C4-2B (cell line): ENCODE measurements at regions not wholly inside any gene's neighbourhood (a gene's known extent, or its start where the extent isn't known, plus 50 kb on each side); places are given as distances from the start of the nearest gene placed in this dataset.

Experiments used
- H3K27ac ChIP-seq: fragments of 450-650 bp; 2 replicates; pipeline ENCODE4 v1.5.1; 2017
- ZFX ChIP-seq: fragments of 450-650 bp; IDR thresholded peaks from 2 replicates; pipeline ENCODE4 v1.6.1; 2017
- TF ChIP-seq, protein P1 (sequence below): fragments of 450-650 bp; conservative IDR thresholded peaks from 2 replicates; pipeline ENCODE4 v1.5.1; 2017; ENCODE audit warnings: mild to moderate bottlenecking

DNA sequence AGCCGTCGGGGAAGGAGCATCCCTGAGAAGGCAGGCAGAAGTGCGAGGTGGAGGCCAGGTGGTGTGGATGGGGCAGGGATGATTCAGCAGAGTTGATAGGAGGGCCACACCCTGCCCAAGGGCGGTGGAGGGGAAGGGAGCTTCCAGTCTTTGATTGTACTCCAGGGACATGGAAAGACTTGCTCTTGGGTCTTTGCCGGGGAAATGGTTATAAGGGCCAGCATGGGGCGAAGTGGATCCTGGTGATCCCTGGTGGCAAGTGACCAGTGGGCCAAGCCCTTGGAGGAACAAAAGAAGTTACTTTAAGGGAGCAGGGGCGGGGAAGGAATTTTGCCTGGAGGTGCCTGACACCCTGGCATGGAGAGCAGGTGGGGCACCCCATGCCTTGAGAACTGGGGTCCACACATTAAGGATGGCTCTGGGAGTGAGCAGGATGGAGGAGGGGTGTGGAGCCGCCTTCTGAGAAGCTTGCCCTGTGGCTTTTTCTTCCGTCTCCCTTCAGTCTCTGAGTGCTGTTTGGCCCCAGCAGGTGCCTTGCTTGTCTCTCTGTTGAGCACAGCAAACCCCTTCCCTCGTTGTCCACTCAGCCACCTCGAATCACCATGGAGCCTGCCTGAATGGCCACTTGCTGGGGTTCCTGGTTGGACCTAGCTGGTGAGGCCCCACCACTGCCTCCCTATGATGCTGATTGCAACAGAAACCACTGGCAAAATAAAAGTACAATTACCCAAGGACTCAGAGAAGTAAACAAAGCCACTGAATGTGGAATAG lies 83.9 kb downstream of the RAMP3 start:
- TF ChIP-seq, protein P1, sequence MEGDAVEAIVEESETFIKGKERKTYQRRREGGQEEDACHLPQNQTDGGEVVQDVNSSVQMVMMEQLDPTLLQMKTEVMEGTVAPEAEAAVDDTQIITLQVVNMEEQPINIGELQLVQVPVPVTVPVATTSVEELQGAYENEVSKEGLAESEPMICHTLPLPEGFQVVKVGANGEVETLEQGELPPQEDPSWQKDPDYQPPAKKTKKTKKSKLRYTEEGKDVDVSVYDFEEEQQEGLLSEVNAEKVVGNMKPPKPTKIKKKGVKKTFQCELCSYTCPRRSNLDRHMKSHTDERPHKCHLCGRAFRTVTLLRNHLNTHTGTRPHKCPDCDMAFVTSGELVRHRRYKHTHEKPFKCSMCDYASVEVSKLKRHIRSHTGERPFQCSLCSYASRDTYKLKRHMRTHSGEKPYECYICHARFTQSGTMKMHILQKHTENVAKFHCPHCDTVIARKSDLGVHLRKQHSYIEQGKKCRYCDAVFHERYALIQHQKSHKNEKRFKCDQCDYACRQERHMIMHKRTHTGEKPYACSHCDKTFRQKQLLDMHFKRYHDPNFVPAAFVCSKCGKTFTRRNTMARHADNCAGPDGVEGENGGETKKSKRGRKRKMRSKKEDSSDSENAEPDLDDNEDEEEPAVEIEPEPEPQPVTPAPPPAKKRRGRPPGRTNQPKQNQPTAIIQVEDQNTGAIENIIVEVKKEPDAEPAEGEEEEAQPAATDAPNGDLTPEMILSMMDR, result no peak
- no peak for TF ChIP-seq ZFX
- H3K27ac ChIP-seq, result no peak overlapping the region

DNA sequence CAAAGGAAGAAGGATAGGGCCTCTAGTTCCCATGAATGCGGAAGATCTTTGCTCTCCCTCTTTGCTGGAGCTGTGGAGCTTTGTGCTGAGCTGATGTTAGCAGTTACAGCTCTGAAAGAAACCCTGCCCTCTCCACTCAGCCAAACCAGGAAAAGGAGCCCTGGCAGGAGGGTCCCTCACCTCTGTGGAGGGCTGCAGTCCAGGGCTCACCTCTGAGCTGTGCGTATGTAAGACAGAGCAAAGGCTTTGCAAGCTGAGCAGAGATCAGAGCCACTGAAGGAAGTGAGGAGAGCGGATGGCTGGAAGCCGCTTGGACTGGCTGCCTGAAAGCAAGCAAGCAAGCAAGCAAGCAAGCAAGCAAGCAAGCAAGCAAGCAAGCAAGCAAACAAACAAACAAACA lies 84.7 kb downstream of the RAMP3 start:
- no peak overlapping the region for H3K27ac ChIP-seq
- TF ChIP-seq, protein P1, result no peak
- TF ChIP-seq ZFX, result no peak

DNA sequence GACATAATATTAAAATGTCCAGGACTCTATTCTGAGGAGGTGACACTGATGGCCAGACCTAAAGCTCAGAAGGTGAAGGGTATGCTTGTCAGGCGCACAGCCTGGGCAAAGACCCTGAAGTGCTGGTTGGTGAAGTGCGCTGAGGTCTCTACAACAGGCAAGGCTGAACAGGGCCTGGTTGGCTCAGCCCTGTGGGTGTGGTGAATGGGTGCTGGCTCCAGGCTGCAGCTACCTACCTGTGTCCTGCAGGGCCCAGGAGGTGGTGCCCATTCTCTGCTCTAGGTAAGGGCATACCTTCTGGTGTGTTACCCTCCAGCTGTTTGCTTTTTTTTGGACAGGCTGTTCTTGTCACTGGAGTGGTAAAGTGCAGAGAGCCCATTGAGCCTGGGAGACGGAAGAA lies 85.1 kb downstream of the RAMP3 start:
- TF ChIP-seq, protein P1, result no peak
- no peak for TF ChIP-seq ZFX
- H3K27ac ChIP-seq, result no peak overlapping the region

DNA sequence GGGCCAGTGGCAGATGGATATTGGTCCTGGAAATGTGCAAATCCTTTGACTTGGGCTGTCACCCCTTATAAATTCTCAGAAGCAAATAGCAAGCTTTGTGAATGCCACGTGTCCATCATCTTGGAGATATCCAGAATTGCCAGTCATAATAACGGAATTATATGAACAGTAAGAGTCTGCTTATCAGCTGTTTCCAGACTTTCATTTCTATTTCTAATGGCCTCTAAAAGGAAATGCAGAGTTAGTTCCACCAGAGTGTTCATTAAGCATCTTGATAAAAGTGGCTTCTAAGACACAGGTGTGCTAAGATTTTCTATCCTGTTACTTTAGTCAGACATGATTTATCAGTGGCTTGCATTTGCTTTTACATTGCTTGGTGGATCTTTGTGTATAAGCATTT lies 87.4 kb downstream of the RAMP3 start:
- no peak overlapping the region for H3K27ac ChIP-seq
- TF ChIP-seq ZFX, result no peak
- TF ChIP-seq, protein P1, result no peak

DNA sequence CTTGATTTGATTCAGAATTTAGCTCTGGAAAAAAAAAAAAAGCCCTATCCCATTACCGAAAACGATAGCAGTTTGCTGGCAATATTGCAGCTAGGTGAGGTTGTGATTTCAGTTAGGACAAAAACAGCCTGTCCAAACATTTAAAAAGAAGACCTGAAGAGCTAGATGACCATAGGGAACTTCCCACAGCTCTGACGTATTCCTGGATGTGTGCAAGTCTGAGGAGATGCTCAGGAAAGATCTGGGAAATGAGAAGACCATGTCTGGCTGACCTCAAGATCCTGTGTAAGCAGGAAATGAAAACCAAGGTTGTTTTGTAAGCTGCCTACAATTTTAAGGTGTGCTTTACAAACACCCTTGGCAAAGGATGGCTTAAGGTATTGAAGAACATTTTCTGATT lies 88.7 kb downstream of the RAMP3 start:
- TF ChIP-seq, protein P1, result no peak
- no peak for TF ChIP-seq ZFX
- no peak overlapping the region for H3K27ac ChIP-seq

DNA sequence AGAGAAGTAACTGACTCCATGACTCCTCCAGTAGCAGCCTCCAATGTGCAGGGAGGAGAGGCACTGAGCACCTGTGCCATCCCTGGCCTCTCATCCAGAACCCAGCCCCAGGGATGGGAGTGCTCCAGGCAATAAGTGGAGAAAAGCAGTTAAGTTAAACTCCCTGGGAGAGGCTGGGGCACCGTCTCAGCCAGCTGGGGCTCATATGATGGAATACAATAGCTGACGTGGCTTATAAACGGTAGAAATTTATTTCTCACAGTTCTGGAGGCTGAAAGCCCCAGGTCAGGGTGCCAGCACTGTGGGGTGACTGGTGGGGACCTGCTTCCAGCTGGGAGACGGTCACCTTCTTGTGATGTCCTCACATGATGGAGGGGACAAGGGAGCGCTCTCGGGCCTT lies 94.7 kb downstream of the RAMP3 start:
- TF ChIP-seq, protein P1, result no peak
- TF ChIP-seq ZFX, result no peak
- no peak overlapping the region for H3K27ac ChIP-seq

DNA sequence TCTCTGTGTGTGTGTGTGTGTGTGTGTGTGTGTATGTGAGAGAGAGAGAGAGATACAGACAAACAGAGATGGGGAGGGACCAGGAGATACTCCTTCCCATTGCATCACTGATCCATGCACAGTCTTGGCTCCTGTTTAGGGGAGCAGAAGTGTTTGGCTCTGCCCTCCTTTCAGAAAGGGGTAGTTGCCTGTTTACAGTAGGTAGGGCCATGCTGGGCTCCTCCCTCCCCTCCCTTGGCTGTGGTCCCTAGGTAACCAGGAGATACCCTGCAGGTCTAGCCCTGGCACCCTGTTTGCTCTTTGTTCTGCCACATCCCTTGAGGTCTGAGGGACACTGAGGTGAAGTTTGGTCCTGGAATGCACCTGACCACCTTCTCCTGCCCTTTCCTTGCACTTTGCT lies 95.3 kb downstream of the RAMP3 start:
- no peak overlapping the region for H3K27ac ChIP-seq
- TF ChIP-seq ZFX, result no peak
- TF ChIP-seq, protein P1, result no peak
